ENCODE measurements at regions not wholly inside any gene's neighbourhood (a gene's known extent, or its start where the extent isn't known, plus 50 kb on each side); places are given as distances from the start of the nearest gene placed in this dataset.

- Histone ChIP-seq H3K27me3 (ENCODE audit: control insufficient read depth, insufficient read depth, low read length) (no peaks in the 10 kb centered on the region), H3K36me3 (ENCODE audit: control insufficient read depth, insufficient read depth, low read length) (no peaks in the 10 kb centered on the region), H3K4me3 (ENCODE audit: low read depth, low read length) (no peak overlapping the region)
- CTCF ChIA-PET = interaction anchor here (0.8 to 1.8 kb wide), 3 partner anchors 11 to 203 kb away, joined by 3 to 5 read pairs (median 3); no protein-coding TSS in a partner anchor
- no peak for DNase-seq (ENCODE audit: low read depth)
- POLR2A ChIA-PET = no interaction called here
- TF ChIP-seq, protein P1, sequence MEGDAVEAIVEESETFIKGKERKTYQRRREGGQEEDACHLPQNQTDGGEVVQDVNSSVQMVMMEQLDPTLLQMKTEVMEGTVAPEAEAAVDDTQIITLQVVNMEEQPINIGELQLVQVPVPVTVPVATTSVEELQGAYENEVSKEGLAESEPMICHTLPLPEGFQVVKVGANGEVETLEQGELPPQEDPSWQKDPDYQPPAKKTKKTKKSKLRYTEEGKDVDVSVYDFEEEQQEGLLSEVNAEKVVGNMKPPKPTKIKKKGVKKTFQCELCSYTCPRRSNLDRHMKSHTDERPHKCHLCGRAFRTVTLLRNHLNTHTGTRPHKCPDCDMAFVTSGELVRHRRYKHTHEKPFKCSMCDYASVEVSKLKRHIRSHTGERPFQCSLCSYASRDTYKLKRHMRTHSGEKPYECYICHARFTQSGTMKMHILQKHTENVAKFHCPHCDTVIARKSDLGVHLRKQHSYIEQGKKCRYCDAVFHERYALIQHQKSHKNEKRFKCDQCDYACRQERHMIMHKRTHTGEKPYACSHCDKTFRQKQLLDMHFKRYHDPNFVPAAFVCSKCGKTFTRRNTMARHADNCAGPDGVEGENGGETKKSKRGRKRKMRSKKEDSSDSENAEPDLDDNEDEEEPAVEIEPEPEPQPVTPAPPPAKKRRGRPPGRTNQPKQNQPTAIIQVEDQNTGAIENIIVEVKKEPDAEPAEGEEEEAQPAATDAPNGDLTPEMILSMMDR (IDR thresholded peaks at IDR 0.05; ENCODE audit: insufficient read depth, low read depth, low read length) = no peak
These were observed 232.7 kb downstream of the METTL4 start for GRCh38 chr18:2338601-2339000.

- TF ChIP-seq, protein P1 (IDR thresholded peaks at IDR 0.05; ENCODE audit: insufficient read depth, low read depth, low read length) = no peak
- Histone ChIP-seq H3K27me3 (ENCODE audit: control insufficient read depth, insufficient read depth, low read length) (no peaks in the 10 kb centered on the region), H3K36me3 (ENCODE audit: control insufficient read depth, insufficient read depth, low read length) (no peaks in the 10 kb centered on the region), H3K4me3 (ENCODE audit: low read depth, low read length) (no peak overlapping the region)
- POLR2A ChIA-PET = no interaction called here
- CTCF ChIA-PET = interaction anchor here (1.2 kb wide), 1 partner anchor 120 kb away, joined by 3 read pairs; no protein-coding TSS in a partner anchor
- no peak for DNase-seq (ENCODE audit: low read depth)
These were observed 231.0 kb downstream of the METTL4 start for GRCh38 chr18:2340335-2340734.

GRCh38 chr18:2348003-2348402, 223.3 kb downstream of the METTL4 start:
- Histone ChIP-seq H3K27me3 (ENCODE audit: control insufficient read depth, insufficient read depth, low read length) (no peaks in the 10 kb centered on the region), H3K4me3 (ENCODE audit: low read depth, low read length) (no peak overlapping the region), H3K36me3 (ENCODE audit: control insufficient read depth, insufficient read depth, low read length) (no peaks in the 10 kb centered on the region)
- ChIA-PET POLR2A (no interaction called here), CTCF (interaction anchor here (1.3 kb wide), 1 partner anchor 194 kb away, joined by 4 read pairs; no protein-coding TSS in a partner anchor)
- DNase-seq (ENCODE audit: low read depth) = no peak
- TF ChIP-seq, protein P1 (IDR thresholded peaks at IDR 0.05; ENCODE audit: insufficient read depth, low read depth, low read length) = no peak

DNA sequence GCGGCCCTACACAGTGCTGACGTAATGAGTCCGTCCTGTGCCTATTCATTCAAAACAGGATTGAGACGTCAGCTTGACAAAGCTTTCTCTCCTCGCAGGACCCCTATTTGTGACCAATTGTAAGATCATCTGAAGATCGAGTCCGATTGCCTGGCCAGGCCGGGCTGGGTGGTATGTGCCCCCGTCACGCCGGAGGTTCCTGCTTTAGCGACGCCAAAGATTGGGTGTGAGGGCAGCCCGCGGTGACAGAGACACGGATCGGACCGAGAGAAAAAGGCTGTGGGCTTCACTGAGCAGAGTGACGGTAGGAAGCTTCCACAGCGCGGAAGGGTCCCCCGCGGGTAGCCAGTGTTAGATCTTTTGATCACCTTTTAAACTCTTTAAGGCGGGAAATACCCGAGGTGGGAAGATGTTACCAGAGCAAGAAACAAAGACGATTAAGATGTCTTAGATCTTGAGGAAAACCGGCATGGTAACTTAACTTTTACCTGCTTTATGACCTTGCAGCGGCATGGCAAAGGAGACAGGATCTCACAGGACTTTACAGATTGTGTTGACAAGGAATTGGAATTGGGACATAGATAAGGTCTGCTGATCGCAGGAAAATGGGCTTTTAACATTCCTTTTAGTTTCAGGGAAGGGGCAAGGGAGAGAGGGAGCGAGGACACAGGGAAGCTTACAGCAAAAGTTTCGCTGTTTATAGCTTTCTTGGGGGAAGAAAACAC, 220.0 kb downstream of the METTL4 start:
- no peaks in the 10 kb centered on the region for H3K27me3 ChIP-seq (ENCODE audit: control insufficient read depth, insufficient read depth, low read length)
- no peak overlapping the region for H3K4me3 ChIP-seq (ENCODE audit: low read depth, low read length)
- H3K36me3 ChIP-seq (ENCODE audit: control insufficient read depth, insufficient read depth, low read length) = no peaks in the 10 kb centered on the region
- TF ChIP-seq, protein P1 (IDR thresholded peaks at IDR 0.05; ENCODE audit: insufficient read depth, low read depth, low read length) = no peak
- DNase-seq (ENCODE audit: low read depth) = no peak
- CTCF ChIA-PET = no interaction called here
- POLR2A ChIA-PET = interaction anchor here (0.6 kb wide), 1 partner anchor 12 kb away, joined by 3 read pairs; no protein-coding TSS in a partner anchor

GRCh38 chr18:2354292-2354691, 217.0 kb downstream of the METTL4 start:
- H3K27me3 ChIP-seq (ENCODE audit: control insufficient read depth, insufficient read depth, low read length) = no peaks in the 10 kb centered on the region
- POLR2A ChIA-PET = no interaction called here
- DNase-seq (ENCODE audit: low read depth) = no peak
- CTCF ChIA-PET = interaction anchor here (0.7 kb wide), 1 partner anchor 250 kb away, joined by 3 read pairs; no protein-coding TSS in a partner anchor
- H3K36me3 ChIP-seq (ENCODE audit: control insufficient read depth, insufficient read depth, low read length) = no peaks in the 10 kb centered on the region
- no peak overlapping the region for H3K4me3 ChIP-seq (ENCODE audit: low read depth, low read length)
- TF ChIP-seq, protein P1 (IDR thresholded peaks at IDR 0.05; ENCODE audit: insufficient read depth, low read depth, low read length) = no peak

Measured in BJ (cell line).